HG02763 (cell line): ENCODE measurements at regions not wholly inside any gene's neighbourhood (a gene's known extent, or its start where the extent isn't known, plus 50 kb on each side); places are given as distances from the start of the nearest gene placed in this dataset.
"Not testable (repeated sequence)": the region's sequence is repeated elsewhere in the genome, so short reads cannot be mapped to it uniquely, and the experiment has no call there.

ENCODE experiments used
- ATAC-seq: cut with Tn5 transposase; IDR thresholded peaks from one replicate; pipeline ENCODE4 v1.9.1; 2021; ENCODE audit warnings: mild to moderate bottlenecking, moderate library complexity; ENCODE audit not compliant: unreplicated experiment

DNA sequence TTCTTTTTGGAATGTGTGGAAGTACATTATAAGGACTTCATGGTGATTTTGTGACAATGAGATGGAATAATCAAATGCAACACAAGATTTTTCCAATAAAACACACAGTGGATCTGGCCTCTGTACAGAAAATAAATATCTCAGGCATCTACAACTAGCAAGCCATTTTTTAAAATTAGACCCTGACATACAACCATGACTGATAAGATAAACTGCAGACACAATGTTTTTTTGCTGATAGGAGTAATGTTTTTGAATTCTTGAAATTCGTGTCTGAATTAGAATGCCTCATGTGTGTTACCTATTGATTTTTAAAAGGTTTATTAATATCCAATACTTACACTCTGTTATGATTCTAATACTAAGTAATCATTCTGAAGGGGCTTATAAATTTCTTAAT lies 328.1 kb downstream of the HGF start:
- no peak for ATAC-seq

- ATAC-seq = no peak
Observed at GRCh38 chr7:81439591-81439990, 330.3 kb downstream of the HGF start.

- ATAC-seq = not testable (repeated sequence)
Observed at GRCh38 chr7:81437160-81437559, 332.7 kb downstream of the HGF start.

- ATAC-seq = no peak
Observed at GRCh38 chr7:81433692-81434331, 336.0 kb downstream of the HGF start.

DNA sequence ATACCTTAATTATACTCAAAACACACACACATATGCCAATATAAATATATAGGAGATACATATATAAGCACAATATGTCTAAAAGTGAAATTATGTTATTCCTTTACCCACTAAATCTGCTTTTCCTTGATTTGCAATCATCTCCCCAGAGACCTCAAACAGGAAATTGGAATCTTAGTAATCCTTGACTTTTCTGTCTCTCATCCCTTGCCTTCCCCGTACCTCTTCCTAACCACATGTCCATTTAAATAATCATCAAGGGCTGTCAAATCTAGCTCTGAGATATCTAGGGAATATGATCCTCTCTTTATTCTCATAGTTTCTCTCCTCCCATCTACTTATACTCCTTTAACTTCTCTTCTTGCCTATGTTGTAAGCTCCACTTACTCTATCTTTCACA lies 336.6 kb downstream of the HGF start:
- no peak for ATAC-seq

DNA sequence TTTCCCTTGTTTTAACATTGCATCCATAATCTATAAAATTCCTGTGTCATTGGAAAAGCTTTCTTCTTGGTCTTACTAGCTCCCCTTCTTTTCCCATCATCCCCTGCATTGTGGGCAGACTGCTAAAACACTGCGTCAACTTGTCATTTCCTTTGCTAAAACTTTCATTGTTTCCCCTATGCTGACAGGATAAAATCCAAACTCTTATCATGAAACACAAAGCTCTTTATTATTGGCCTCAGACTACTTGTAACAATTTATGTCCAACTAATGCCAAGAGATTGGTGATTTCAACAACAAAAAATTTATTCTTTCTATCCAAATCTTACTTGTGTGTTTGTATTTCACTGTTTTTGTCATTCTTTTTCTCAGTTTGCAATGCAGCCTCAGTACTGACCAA lies 339.1 kb downstream of the HGF start:
- no peak for ATAC-seq

DNA sequence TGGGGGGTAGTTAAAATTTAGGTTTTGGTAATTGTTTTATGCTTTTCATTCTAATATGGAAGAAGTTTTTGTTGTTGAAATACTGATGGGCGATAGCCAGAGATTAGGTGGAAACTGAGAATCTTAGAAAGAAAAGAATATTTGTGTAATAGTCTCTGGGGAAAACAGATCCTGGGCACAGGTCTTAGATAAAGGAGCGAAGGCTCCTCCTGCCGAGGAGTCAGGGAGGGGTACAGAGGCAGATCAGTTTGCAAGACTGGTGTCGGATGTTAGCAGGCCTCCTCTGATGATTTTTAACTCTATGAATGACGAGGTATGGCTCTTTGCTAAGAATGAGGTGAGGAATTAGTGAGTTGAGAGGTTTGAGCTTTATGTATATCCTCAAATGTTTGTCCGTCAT lies 339.7 kb downstream of the HGF start:
- no peak for ATAC-seq

DNA sequence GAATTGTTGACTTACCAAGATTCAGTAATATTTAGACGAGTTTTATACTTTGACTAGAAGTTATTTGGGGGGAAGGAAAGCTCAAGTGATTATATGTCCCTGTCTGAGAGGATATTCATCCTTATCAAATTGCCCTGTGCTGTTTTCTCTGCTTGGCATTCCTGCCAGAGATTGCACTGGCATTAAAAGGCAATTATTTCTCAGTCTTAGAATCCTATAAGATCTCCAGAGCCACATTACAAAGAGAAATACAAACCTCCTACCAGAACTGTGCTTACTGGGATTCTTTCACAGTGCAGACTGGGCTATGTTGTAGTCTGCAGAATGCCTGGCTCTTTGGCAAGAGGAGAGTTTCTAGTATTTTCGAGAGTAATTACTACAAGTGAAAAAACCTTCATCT lies 342.4 kb downstream of the HGF start:
- ATAC-seq = no peak

DNA sequence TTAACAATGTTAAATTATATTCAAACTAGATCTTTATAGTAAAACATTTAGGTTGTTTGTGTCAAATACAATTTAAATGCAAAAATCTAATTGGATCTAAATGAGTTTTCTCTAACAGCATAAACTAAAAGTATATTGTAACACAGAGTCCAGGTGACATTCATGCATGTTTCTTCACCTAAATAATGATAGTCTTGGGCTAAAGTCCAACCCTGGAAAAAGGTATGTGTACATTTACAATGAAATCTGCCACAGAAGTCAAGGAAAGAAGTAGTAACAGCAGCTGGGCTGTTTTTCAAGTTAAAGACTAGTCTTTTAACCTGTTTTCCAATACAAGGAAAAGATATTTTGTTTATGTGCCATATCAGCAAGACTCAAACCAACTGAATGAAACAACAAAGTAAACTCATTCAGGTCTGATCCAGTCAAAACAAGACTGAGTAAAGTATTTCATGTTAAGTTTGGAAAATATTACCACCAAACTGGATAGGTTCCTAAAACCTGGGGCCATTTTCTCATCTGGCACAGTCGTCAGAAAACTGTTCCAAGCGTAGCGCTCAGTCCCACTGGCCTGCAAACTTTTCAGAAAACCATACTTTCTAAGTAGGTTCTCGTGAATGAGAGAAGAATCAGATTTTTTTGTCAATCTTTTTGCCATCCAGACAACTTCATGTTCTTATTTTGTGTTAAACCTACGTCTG lies 349.2 kb downstream of the HGF start:
- ATAC-seq = no peak

DNA sequence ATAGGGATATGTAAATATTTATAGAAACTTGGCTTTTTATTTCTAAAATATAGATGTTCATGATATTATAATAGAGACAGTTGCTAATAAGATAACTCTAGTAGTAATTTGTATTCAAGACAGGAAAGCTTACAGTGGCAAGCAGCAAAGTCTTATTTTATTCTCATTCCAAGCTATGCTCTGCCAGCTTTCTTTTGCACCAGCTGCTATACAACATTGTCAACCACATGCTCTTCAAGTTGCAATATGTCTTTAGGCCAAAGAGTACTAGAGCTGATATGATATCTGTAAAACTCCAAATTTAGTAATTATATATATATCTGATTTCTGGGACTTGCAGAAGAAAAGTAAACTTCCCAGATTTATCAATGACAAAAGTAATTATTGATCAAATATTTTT lies 350.1 kb downstream of the HGF start:
- no peak for ATAC-seq

DNA sequence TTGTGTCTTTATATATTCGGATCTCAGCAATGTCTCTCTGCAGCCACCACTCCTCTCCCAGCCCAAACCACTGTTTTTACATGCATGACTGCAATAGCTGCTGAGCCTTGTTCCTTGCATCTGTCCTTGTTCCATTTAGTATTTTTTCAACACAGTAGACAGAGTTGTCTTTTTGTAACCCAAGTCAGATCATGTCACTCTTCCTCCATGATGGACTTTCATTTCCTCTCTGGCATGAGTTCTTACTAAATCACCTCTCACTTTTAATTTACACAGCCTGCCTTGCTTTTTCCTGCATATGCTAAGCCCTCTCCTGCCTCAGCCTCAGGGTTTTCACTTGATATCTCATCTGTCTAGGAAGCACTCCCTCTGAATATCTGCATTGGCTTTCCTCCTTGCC lies 353.2 kb downstream of the HGF start:
- no peak for ATAC-seq

GRCh38 chr7:81415181-81415580 lies 354.7 kb downstream of the HGF start:
- no peak for ATAC-seq

- no peak for ATAC-seq
Observed at GRCh38 chr7:81414411-81414810, 355.4 kb downstream of the HGF start.

DNA sequence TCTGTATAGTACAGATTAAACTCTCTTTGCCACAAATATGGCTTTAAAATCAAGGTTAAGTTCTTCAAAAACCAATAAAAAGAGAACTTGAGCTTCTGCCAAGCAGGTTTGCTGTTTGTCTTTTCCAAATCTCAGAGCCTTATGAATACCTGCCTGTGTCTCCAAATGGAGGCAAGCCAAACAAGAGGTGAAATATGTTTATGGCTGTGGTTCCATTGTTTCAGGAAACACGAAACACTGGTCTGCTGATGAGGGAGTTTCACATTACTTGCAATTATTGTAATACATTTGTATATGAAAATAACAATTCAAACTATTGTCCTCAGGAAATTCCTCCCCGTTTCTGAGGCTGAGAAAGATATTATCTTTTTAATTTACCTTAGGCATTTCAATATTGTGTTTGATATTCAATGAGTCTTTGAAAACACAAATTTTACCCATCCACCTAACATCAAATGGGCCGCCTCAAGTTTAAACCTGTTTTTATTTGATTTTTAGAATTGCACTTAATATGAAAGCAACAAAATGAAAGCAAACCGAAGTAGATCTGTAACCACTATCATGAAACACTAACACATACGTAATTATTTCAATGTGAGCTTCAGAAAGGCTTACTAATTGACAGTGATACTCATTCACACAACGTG lies 359.3 kb downstream of the HGF start:
- ATAC-seq = no peak

DNA sequence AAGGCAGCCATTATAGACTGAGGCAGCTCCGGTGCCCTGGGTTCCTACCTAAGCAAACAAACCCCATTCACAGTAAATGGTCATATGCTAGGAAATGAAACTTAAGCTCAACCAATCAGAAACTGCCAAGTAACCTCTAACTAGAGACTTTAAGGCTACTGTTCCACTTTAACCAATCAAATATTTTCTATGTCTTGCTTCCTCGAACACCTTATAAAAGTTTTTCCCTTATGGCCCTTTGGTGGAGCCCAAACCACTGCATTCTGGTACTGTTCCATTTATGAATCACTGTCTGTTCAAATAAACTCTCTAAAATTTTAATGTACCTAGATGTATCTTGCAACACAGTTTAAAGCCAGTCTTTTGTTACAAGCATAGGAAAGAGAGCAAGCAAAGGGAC lies 361.1 kb downstream of the HGF start:
- no peak for ATAC-seq

- ATAC-seq = no peak
Observed at GRCh38 chr7:81407094-81407493, 362.8 kb downstream of the HGF start.

DNA sequence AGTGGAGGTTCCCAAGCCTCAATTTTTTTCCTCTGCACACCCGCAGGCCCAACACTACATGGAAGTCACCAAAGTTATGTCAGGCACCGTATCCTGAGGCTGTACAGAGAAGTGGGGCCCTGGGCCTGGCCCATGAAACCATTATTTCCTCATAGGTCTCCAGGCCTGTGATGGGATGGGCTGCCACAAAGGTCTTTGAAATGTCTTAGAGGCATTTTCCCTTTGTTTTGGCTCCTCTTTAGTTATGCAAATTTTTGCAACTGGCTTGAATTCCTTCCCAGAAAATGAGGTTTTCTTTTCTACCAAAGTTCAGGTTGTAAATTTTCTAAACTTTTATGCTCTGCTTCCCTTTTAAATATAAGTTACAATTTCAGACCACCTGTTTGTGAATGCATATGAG lies 365.2 kb downstream of the HGF start:
- no peak for ATAC-seq

DNA sequence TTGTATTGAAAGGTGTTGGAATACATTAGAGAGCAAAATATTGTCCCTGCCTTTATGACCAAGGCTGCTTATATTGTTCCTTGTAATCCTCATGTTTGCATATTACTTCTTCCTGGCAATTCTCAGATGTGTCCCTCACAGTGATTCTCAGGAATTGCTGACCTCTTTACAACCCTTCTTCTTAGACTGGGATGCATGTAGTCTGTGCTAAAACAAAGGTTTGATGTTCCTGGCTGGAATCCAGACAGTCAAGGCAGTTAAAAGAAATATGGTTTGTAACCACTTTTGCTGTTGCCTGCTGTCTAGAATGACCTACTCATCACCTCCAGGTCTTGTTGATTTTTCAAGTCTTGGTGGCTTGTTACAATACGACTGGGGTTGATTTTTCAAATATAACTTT lies 367.6 kb downstream of the HGF start:
- no peak for ATAC-seq

DNA sequence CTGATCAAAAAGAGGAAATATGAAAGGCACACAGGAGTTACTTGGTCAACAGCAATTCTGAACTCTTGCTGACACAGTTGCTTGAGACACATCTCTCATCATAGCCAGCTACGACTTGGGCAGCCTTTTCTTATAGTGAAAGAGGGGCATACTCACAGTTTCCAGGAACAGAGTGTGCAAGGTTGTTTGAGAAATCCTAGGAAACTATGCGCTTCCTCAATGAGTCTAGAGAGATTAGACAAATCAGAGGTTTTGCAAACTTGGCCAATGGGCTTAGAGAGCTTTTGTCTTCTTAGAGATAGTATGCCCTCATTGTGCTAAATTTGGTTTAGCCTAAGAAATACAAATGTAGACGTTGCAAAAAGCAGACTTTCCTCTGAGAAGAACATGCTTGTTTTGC lies 370.4 kb downstream of the HGF start:
- no peak for ATAC-seq

GRCh38 chr7:81394029-81394428 lies 375.8 kb downstream of the HGF start:
- ATAC-seq = no peak

GRCh38 chr7:81393018-81393417 lies 376.8 kb downstream of the HGF start:
- ATAC-seq = no peak

DNA sequence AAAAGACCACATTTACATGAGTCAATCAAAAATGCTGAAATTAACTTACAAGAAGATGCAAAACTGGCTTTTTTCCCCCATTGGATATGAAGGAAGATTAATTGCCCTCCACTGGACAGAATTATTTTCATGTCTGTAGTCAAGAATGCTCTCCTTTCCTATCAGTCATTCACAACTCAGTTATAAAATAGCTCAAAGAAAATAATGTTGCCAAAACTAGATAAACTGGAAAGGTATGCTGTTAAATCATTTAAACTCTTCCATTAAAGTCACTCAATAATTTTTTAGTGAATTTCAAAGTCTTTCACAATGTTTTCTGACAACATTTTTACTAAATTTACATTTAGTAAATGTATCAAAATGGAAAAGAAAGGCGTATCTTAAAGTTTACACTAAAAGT lies 384.5 kb downstream of the HGF start:
- ATAC-seq = no peak
